Heart left ventricle (tissue), 16 donors: ENCODE measurements at regions not wholly inside any gene's neighbourhood (a gene's known extent, or its start where the extent isn't known, plus 50 kb on each side); places are given as distances from the start of the nearest gene placed in this dataset.

Experiments used
- ATAC-seq, 4 donors: fragments of 200-7000 bp; cut with Tn5 transposase; one replicate each; pipeline ENCODE4 v1.9.1; 2020 to 2022; ENCODE audit warnings: moderate library complexity in 4 of 4, mild to moderate bottlenecking in 3 of 4, moderate number of reproducible peaks in 1 of 4
- DNase-seq, 5 donors: peaks; one replicate each; pipeline ENCODE4 v3.0.0-alpha.2; 2020
- H3K27ac ChIP-seq, 12 donors: fragments of 200-600 bp; sonication (generic) in 4 of 12; one replicate each; pipeline versions ENCODE4 v1.5.0 to v1.8.0; 2016 to 2022; ENCODE audit warnings: mild to moderate bottlenecking in 2 of 12
- H3K27me3 ChIP-seq, 9 donors: fragments of 200-600 bp; sonication (generic) in 2 of 9; one replicate each; pipeline versions ENCODE4 v1.5.1 to v1.8.0; 2016 to 2022; ENCODE audit warnings: mild to moderate bottlenecking in 3 of 9
- H3K36me3 ChIP-seq, 9 donors: fragments of 200-600 bp; sonication (generic) in 2 of 9; one replicate each; pipeline versions ENCODE4 v1.5.0 to v1.8.0; 2018 to 2022; ENCODE audit warnings: mild to moderate bottlenecking in 2 of 9
- H3K4me1 ChIP-seq, 12 donors: fragments of 200-600 bp; sonication (generic) in 4 of 12; one replicate each; pipeline versions ENCODE4 v1.5.0 to v1.8.0; 2016 to 2022; ENCODE audit warnings: mild to moderate bottlenecking in 3 of 12
- H3K4me3 ChIP-seq, 12 donors: fragments of 200-600 bp; sonication (generic) in 4 of 12; one replicate each; pipeline versions ENCODE4 v1.5.0 to v1.8.0; 2017 to 2022; ENCODE audit warnings: mild to moderate bottlenecking in 9 of 12, moderate library complexity in 4 of 12
- H3K9me3 ChIP-seq, 12 donors: fragments of 200-600 bp; sonication (generic) in 4 of 12; one replicate each; pipeline versions ENCODE4 v1.5.0 to v1.8.0; 2016 to 2022; ENCODE audit warnings: mild to moderate bottlenecking in 1 of 12
- POLR2A ChIP-seq, 2 donors: fragments of 450-650 bp; IDR thresholded peaks; one replicate each; pipeline ENCODE4 v1.6.1; 2017; ENCODE audit warnings: antibody characterized with exemption in 2 of 2, mild to moderate bottlenecking in 2 of 2, moderate library complexity in 2 of 2
- WGBS, 4 donors: extraction: QIAGEN DNeasy Blood & Tissue Kit in 2 of 4; methylation state at CpG; one replicate each; pipeline versions ENCODE4 v1.1.5 to v1.1.7; 2013 to 2018; 5-methylcytosine and 5-hydroxymethylcytosine counted together
- intact Hi-C, 10 donors: fragments of 100-400 bp; cut with DNase I; formaldehyde crosslinking; loops; one replicate each; pipeline versions ENCODE4 v1.11.1 to v1.14.2; 2022
- TF ChIP-seq, protein P1 (sequence below), 12 donors: fragments of 200-600 bp; sonication (generic) in 4 of 12; IDR thresholded peaks; one replicate each; pipeline versions ENCODE4 v1.5.0 to v1.8.0; 2018 to 2022; ENCODE audit warnings: antibody characterized with exemption in 12 of 12, mild to moderate bottlenecking in 5 of 12
- donor health status: ischemic (EF 13 %, LVEDD 7.1; RV severe dilation, severe dysfunction).
- donor health status: healthy with polysubstance abuse.
- donor health status: DM: no; HTN: yes; CAD: no.
- donor health status: DM: no; HTN: no; CAD: no.
- donor health status: ischemic (EF 25% LVEDD 6.9; RV normal size, moderate dysfunction).
- donor health status: ischemic (EF 25% LVEDD 5.7; RV mildly dilated, moderate dysfunction).
- donor health status: healthy.
- donor health status: DM: yes; HTN: yes; CAD: no.
- donor health status: ischemic (EF 35%, LVEDD 5.7; RV mildly dilated, moderate dysfunction).
- donor health status: nonischemic (EF 11% LVEDD 7.7; RV severe dilation, severe dysfunction).
- donor health status: DM: yes; HTN: yes; CAD: no.
- donor health status: PGD.
- donor health status: ischemic (EF 29% LVEDD 5.4; RV normal size, mild dysfunction).
- donor health status: nonischemic (EF 23%, LVEDD 6.1; RV moderate dilation, normal function).

DNA sequence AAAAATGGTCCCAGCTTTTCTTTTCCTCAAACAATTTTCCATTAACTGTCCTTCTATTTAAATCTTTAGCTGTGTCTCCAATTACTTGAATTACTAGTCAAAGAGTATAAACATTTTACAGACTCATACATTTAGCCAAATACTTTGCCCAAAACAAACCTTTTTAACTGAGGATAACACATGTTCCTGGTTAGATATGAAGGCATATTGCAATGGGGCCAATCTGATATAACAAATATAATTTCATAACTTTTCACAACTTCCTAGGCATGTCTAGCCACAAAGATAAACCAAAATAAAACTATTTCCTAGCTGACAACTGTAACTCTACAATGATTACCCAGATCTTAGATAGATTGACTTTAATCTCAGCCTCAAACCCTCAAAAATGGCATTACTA is 247.5 kb upstream of the ZNF521 start:
- no peaks in the 10 kb centered on the region for H3K36me3 ChIP-seq
- H3K27me3 ChIP-seq: no peaks in the 10 kb centered on the region
- no peak overlapping the region for H3K27ac ChIP-seq
- ATAC-seq (no peak), DNase-seq (no peak)
- TF ChIP-seq, protein P1, sequence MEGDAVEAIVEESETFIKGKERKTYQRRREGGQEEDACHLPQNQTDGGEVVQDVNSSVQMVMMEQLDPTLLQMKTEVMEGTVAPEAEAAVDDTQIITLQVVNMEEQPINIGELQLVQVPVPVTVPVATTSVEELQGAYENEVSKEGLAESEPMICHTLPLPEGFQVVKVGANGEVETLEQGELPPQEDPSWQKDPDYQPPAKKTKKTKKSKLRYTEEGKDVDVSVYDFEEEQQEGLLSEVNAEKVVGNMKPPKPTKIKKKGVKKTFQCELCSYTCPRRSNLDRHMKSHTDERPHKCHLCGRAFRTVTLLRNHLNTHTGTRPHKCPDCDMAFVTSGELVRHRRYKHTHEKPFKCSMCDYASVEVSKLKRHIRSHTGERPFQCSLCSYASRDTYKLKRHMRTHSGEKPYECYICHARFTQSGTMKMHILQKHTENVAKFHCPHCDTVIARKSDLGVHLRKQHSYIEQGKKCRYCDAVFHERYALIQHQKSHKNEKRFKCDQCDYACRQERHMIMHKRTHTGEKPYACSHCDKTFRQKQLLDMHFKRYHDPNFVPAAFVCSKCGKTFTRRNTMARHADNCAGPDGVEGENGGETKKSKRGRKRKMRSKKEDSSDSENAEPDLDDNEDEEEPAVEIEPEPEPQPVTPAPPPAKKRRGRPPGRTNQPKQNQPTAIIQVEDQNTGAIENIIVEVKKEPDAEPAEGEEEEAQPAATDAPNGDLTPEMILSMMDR (IDR thresholded peaks at IDR 0.05): no peak
- TF ChIP-seq POLR2A (IDR thresholded peaks at IDR 0.05): no peak
- H3K4me1 ChIP-seq: no peaks in the 10 kb centered on the region
- H3K9me3 ChIP-seq: no peaks in the 10 kb centered on the region
- H3K4me3 ChIP-seq: no peak overlapping the region
- intact Hi-C loops: no loop called here

DNA sequence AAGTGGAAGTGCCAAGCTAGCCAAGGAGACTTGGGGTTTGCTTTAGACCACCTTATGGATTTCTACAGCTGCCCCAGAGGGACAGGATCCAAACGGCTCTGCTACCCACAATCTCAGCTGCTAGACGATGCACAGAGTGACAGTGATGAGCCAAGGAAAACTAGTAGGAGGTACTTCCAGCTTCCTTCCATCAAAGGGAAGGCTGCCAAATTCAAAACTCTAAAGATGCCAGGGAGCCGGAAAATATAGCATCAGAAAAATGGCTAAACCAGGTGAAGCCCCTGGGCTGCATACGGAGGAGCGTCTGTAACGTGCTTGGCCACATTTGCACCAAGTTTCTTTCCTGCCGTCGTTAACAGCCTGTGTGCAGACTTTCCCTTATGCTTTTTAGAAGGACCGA is 245.5 kb upstream of the ZNF521 start:
- Histone ChIP-seq H3K4me3 (no peak overlapping the region), H3K9me3 (no peaks in the 10 kb centered on the region), H3K27me3 (no peaks in the 10 kb centered on the region), H3K36me3 (no peaks in the 10 kb centered on the region), H3K4me1 (no peaks in the 10 kb centered on the region), H3K27ac (no peak overlapping the region)
- TF ChIP-seq, protein P1 (IDR thresholded peaks at IDR 0.05): no peak
- no peak for TF ChIP-seq POLR2A (IDR thresholded peaks at IDR 0.05)
- intact Hi-C loops: no loop called here
- no peak for ATAC-seq
- DNase-seq: no peak
- WGBS, 4 donors: 68 to 73% (median 70%) methylated on average over 9 of the region's 9 CpGs

DNA sequence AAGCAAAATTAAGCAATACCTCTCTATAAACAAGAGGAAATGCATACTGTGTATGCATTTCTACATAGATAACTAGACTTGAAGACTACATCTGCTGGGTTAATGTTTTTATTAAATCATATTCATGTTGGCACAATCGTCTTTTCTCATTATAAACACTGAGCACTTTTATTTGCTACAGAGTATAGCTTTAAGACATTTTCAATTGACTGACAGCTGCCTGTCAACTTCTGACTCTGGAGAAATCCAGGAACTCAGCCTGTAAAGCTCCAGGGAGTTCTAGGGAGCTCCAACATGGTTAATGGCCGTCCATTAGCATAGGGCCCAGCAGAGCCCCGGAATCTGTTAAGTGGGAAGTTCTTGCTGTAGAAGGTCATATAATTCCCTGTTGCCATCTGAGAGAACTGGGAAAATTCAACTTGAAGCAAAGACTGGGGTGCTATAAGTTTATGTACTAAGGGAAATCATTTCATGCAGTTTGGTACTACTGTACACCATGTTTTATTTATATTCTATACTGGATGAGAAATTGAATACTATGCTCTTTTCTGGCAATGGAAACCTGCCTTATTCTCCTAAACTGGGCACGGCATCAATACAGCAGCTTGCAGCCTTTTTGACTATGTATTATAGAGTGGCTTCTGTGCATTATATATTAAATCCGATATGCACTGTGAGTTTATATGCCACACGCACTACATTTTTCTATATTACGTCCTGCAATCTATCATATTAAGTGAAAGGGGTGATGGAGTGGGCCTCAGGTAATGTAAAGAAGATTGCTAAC is 243.5 kb upstream of the ZNF521 start:
- no peak overlapping the region for H3K27ac ChIP-seq
- H3K36me3 ChIP-seq: no peaks in the 10 kb centered on the region
- TF ChIP-seq, protein P1 (IDR thresholded peaks at IDR 0.05): no peak
- no peak for TF ChIP-seq POLR2A (IDR thresholded peaks at IDR 0.05)
- ATAC-seq (no peak), DNase-seq (no peak)
- no peaks in the 10 kb centered on the region for H3K4me1 ChIP-seq
- no peak overlapping the region for H3K4me3 ChIP-seq
- H3K27me3 ChIP-seq: no peaks in the 10 kb centered on the region
- 85 to 89% (median 87%) methylated on average over 7 of the region's 7 CpGs for WGBS, 4 donors
- no peaks in the 10 kb centered on the region for H3K9me3 ChIP-seq
- intact Hi-C loops: no loop called here

DNA sequence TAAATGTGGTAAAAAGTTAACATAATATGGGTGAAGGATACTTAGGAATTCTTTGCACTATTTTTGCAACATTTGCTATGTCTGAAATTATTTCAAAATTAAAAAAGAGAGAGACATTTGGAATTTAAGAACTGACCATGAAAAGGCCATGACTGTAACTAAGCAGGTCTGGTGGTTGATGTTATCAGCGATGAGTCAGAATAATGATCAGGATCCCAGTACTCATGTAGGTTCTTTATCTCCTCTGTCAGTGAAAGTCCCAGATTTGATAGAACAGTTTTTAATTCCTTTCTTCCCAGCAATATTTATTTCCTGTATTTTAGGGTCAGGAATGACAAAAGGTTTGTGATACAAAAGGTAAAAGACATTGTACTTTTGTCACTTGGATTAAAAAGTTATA is 242.4 kb upstream of the ZNF521 start:
- no peaks in the 10 kb centered on the region for H3K9me3 ChIP-seq
- TF ChIP-seq, protein P1 (IDR thresholded peaks at IDR 0.05): no peak
- TF ChIP-seq POLR2A (IDR thresholded peaks at IDR 0.05): no peak
- H3K27ac ChIP-seq: no peak overlapping the region
- H3K4me1 ChIP-seq: no peaks in the 10 kb centered on the region
- no peaks in the 10 kb centered on the region for H3K27me3 ChIP-seq
- no peaks in the 10 kb centered on the region for H3K36me3 ChIP-seq
- ATAC-seq (no peak), DNase-seq (no peak)
- H3K4me3 ChIP-seq: no peak overlapping the region
- intact Hi-C loops: no loop called here
- 79 to 99% (median 96%) methylated on average over 1 of the region's 1 CpG for WGBS, 4 donors
